H1 (cell line): ENCODE measurements at regions not wholly inside any gene's neighbourhood (a gene's known extent, or its start where the extent isn't known, plus 50 kb on each side); places are given as distances from the start of the nearest gene placed in this dataset.

Experiments
- CEBPB ChIP-seq: IDR thresholded peaks from 2 replicates; pipeline ENCODE4 v1.6.1; 2012; ENCODE audit warnings: low read depth, low read length
- EZH2 ChIP-seq: fragments of 200-600 bp; sonication (generic); IDR thresholded peaks from 2 replicates; pipeline ENCODE4 v1.7.1; 2012; ENCODE audit warnings: low read depth, mild to moderate bottlenecking, moderate library complexity, low read length, inconsistent platforms; ENCODE audit not compliant: severe bottlenecking
- GTF2F1 ChIP-seq: IDR thresholded peaks from 2 replicates; pipeline ENCODE4 v1.6.1; 2012; ENCODE audit warnings: low read depth, low read length, improper control_type of control experiment, borderline replicate concordance
- HDAC6 ChIP-seq: IDR thresholded peaks from one replicate; pipeline ENCODE4 v1.7.1; 2012; ENCODE audit warnings: low read depth, mild to moderate bottlenecking, inconsistent platforms, low read length, moderate library complexity
- RXRA ChIP-seq: IDR thresholded peaks from 2 replicates; pipeline ENCODE4 v1.6.1; 2011; ENCODE audit warnings: low read depth, mild to moderate bottlenecking, low read length, moderate library complexity; ENCODE audit not compliant: insufficient read depth
- SRF ChIP-seq: IDR thresholded peaks from 2 replicates; pipeline ENCODE4 v1.6.1; 2011; ENCODE audit warnings: mild to moderate bottlenecking, low read depth, low read length, moderate library complexity
- TF ChIP-seq, protein P1 (sequence below): fragments of 300-600 bp; sonication (generic); IDR thresholded peaks from 2 replicates; pipeline ENCODE4 v1.7.1; 2012; ENCODE audit warnings: low read length, moderate library complexity, mild to moderate bottlenecking, inconsistent platforms; ENCODE audit not compliant: insufficient replicate concordance

DNA sequence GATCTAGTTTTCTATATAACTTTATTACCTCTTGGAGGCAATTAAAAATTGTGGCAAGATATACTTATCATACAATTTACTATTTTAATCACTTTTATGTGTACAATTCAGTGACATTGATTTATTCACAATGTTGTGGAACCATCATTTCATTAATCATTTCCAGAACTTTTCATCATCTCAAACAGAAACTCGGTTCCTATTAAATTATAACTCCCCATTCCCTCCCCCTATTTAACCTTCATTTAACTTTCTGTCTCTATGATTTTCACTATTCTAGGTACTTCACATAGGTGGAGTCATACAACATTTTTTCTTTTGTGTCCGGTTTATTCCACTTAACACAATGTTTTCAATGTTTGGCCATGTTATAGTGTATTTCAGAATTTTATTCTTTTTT lies 252.8 kb downstream of the REEP3 start (continued):
- TF ChIP-seq, protein P1, sequence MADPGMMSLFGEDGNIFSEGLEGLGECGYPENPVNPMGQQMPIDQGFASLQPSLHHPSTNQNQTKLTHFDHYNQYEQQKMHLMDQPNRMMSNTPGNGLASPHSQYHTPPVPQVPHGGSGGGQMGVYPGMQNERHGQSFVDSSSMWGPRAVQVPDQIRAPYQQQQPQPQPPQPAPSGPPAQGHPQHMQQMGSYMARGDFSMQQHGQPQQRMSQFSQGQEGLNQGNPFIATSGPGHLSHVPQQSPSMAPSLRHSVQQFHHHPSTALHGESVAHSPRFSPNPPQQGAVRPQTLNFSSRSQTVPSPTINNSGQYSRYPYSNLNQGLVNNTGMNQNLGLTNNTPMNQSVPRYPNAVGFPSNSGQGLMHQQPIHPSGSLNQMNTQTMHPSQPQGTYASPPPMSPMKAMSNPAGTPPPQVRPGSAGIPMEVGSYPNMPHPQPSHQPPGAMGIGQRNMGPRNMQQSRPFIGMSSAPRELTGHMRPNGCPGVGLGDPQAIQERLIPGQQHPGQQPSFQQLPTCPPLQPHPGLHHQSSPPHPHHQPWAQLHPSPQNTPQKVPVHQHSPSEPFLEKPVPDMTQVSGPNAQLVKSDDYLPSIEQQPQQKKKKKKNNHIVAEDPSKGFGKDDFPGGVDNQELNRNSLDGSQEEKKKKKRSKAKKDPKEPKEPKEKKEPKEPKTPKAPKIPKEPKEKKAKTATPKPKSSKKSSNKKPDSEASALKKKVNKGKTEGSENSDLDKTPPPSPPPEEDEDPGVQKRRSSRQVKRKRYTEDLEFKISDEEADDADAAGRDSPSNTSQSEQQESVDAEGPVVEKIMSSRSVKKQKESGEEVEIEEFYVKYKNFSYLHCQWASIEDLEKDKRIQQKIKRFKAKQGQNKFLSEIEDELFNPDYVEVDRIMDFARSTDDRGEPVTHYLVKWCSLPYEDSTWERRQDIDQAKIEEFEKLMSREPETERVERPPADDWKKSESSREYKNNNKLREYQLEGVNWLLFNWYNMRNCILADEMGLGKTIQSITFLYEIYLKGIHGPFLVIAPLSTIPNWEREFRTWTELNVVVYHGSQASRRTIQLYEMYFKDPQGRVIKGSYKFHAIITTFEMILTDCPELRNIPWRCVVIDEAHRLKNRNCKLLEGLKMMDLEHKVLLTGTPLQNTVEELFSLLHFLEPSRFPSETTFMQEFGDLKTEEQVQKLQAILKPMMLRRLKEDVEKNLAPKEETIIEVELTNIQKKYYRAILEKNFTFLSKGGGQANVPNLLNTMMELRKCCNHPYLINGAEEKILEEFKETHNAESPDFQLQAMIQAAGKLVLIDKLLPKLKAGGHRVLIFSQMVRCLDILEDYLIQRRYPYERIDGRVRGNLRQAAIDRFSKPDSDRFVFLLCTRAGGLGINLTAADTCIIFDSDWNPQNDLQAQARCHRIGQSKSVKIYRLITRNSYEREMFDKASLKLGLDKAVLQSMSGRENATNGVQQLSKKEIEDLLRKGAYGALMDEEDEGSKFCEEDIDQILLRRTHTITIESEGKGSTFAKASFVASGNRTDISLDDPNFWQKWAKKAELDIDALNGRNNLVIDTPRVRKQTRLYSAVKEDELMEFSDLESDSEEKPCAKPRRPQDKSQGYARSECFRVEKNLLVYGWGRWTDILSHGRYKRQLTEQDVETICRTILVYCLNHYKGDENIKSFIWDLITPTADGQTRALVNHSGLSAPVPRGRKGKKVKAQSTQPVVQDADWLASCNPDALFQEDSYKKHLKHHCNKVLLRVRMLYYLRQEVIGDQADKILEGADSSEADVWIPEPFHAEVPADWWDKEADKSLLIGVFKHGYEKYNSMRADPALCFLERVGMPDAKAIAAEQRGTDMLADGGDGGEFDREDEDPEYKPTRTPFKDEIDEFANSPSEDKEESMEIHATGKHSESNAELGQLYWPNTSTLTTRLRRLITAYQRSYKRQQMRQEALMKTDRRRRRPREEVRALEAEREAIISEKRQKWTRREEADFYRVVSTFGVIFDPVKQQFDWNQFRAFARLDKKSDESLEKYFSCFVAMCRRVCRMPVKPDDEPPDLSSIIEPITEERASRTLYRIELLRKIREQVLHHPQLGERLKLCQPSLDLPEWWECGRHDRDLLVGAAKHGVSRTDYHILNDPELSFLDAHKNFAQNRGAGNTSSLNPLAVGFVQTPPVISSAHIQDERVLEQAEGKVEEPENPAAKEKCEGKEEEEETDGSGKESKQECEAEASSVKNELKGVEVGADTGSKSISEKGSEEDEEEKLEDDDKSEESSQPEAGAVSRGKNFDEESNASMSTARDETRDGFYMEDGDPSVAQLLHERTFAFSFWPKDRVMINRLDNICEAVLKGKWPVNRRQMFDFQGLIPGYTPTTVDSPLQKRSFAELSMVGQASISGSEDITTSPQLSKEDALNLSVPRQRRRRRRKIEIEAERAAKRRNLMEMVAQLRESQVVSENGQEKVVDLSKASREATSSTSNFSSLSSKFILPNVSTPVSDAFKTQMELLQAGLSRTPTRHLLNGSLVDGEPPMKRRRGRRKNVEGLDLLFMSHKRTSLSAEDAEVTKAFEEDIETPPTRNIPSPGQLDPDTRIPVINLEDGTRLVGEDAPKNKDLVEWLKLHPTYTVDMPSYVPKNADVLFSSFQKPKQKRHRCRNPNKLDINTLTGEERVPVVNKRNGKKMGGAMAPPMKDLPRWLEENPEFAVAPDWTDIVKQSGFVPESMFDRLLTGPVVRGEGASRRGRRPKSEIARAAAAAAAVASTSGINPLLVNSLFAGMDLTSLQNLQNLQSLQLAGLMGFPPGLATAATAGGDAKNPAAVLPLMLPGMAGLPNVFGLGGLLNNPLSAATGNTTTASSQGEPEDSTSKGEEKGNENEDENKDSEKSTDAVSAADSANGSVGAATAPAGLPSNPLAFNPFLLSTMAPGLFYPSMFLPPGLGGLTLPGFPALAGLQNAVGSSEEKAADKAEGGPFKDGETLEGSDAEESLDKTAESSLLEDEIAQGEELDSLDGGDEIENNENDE: no peak
- TF ChIP-seq CEBPB (no peak), EZH2 (no peak), RXRA (no peak), SRF (no peak), HDAC6 (no peak), GTF2F1 (no peak)
